HepG2 (cell line): ENCODE measurements at regions not wholly inside any gene's neighbourhood (a gene's known extent, or its start where the extent isn't known, plus 50 kb on each side); places are given as distances from the start of the nearest gene placed in this dataset.

Source experiments
- ATAC-seq: fragments of 200-7000 bp; cut with Tn5 transposase; 3 replicates; pipeline ENCODE4 v1.9.1; 2020; ENCODE audit warnings: mild to moderate bottlenecking, moderate library complexity
- BruUV-seq: library from RNA; stranded (reverse); fragments of 400-500 nt; replicated peaks from 2 replicates; lab custom pipeline; 2021; lab: Mats Ljungman, UMichigan
- CTCF ChIA-PET: fragments of 300-600 bp; formaldehyde crosslinking; extraction: SDS; loops from one replicate; lab custom pipeline; 2021; ENCODE audit warnings: low total read pairs, inconsistent platforms, low intra/inter-chr PET ratio; lab: Yijun Ruan, JAX
- POLR2A ChIA-PET: fragments of 350-600 bp; sonication (Branson Sonifier 250); formaldehyde crosslinking; loops from one replicate; lab custom pipeline; 2020; ENCODE audit warnings: antibody characterized with exemption, inconsistent platforms; lab: Yijun Ruan, JAX
- DNase-seq: peaks from one replicate; pipeline ENCODE4 v3.0.0-alpha.2; 2015; ENCODE audit warnings: low spot score
- FAIRE-seq: peaks from 3 replicates; lab custom pipeline; 2011; peaks lifted over from hg19 to GRCh38; lab: Jason Lieb, UNC
- H2AFZ ChIP-seq: one replicate; pipeline ENCODE4 v1.6.1; 2011; ENCODE audit warnings: low read length, inconsistent platforms
- H3K27ac ChIP-seq: fragments of 300-600 bp; 3 replicates; pipeline ENCODE4 v1.8.0; 2011; ENCODE audit warnings: mixed run types, mild to moderate bottlenecking, mixed read lengths, low read length, inconsistent platforms; ENCODE audit not compliant: insufficient read depth; ENCODE audit errors: extremely low read length
- H3K27me3 ChIP-seq, 2 experiments: fragments of 200-600 bp in 1 of 2; 2 replicates in 1 of 2; 3 replicates in 1 of 2; pipeline versions ENCODE4 v1.6.0 to v1.8.0; 2011; ENCODE audit warnings: low read length in 2 of 2, mild to moderate bottlenecking in 2 of 2, moderate library complexity in 2 of 2, inconsistent platforms in 1 of 2; ENCODE audit not compliant: insufficient read depth in 2 of 2, control insufficient read depth in 1 of 2
- H3K36me3 ChIP-seq, 2 experiments: fragments of 200-600 bp in 1 of 2; replicated peaks in 1 of 2; 2 replicates in 1 of 2; 3 replicates in 1 of 2; pipeline versions ENCODE4 v1.5.1 to v1.8.0; 2011; ENCODE audit warnings: low read length in 2 of 2, inconsistent platforms in 1 of 2; ENCODE audit not compliant: insufficient read depth in 2 of 2, control insufficient read depth in 1 of 2
- H3K4me1 ChIP-seq: 2 replicates; pipeline ENCODE4 v1.5.1; 2012; ENCODE audit warnings: low read length, inconsistent platforms; ENCODE audit not compliant: insufficient read depth
- H3K4me2 ChIP-seq: 2 replicates; pipeline ENCODE4 v1.6.0; 2011; ENCODE audit warnings: low read depth, low read length, inconsistent platforms
- H3K4me3 ChIP-seq, 3 experiments: fragments of 200-600 bp in 1 of 3; sonication (generic), shearing (Covaris generic) in 1 of 3; replicated peaks in 1 of 3; 2 replicates each; pipeline ENCODE4 v1.5.1; 2011 to 2016; ENCODE audit warnings: low read length in 3 of 3, inconsistent platforms in 2 of 3, low read depth in 2 of 3, mild to moderate bottlenecking in 2 of 3, control low read depth in 1 of 3, mixed read lengths in 1 of 3; ENCODE audit not compliant: insufficient read depth in 1 of 3
- H3K79me2 ChIP-seq: one replicate; pipeline ENCODE4 v1.6.1; 2011; ENCODE audit warnings: low read length, inconsistent platforms; ENCODE audit not compliant: insufficient read depth
- H3K9ac ChIP-seq: 2 replicates; pipeline ENCODE4 v1.6.0; 2011; ENCODE audit warnings: mild to moderate bottlenecking, low read depth, low read length, inconsistent platforms; ENCODE audit not compliant: insufficient read depth
- H3K9me3 ChIP-seq: 2 replicates; pipeline ENCODE4 v1.5.1; 2012; ENCODE audit warnings: mild to moderate bottlenecking, low read length
- H4K20me1 ChIP-seq: 2 replicates; pipeline ENCODE4 v1.6.0; 2011; ENCODE audit warnings: inconsistent platforms, mild to moderate bottlenecking, low read length, moderate library complexity; ENCODE audit not compliant: insufficient read depth
- CBX2 ChIP-seq, 2 experiments: fragments of 200-600 bp in 1 of 2; sonication (generic); formaldehyde crosslinking in 1 of 2; IDR thresholded peaks; 2 replicates each; pipeline versions ENCODE4 v1.7.0 to v1.8.1; 2018 to 2022; ENCODE audit warnings: low read depth in 2 of 2, low read length in 1 of 2, mild to moderate bottlenecking in 1 of 2, missing genetic modification reagents in 1 of 2
- HOXD1 ChIP-seq: sonication (generic); formaldehyde crosslinking; IDR thresholded peaks from 2 replicates; pipeline ENCODE4 v1.5.0; 2020; ENCODE audit warnings: missing genetic modification reagents
- IKZF4 ChIP-seq: sonication (generic); formaldehyde crosslinking; IDR thresholded peaks from 2 replicates; pipeline ENCODE4 v1.5.1; 2020; ENCODE audit warnings: borderline replicate concordance, mild to moderate bottlenecking, low read depth, missing genetic modification reagents; ENCODE audit errors: not compliant biosample characterization
- MAFF ChIP-seq: IDR thresholded peaks from 2 replicates; pipeline ENCODE4 v1.6.1; 2011; ENCODE audit warnings: low read depth, low read length, improper control_type of control experiment
- MAFK ChIP-seq, 2 experiments: IDR thresholded peaks in 1 of 2; conservative IDR thresholded peaks in 1 of 2; 2 replicates each; pipeline ENCODE4 v1.6.1; 2011; ENCODE audit warnings: improper control_type of control experiment in 2 of 2, low read length in 2 of 2
- MATR3 ChIP-seq: sonication (generic); formaldehyde crosslinking; IDR thresholded peaks from 2 replicates; pipeline ENCODE4 v1.4.0; 2020; ENCODE audit warnings: missing genetic modification reagents
- PHF20 ChIP-seq: sonication (generic); formaldehyde crosslinking; IDR thresholded peaks from 2 replicates; pipeline ENCODE4 v1.5.0; 2020; ENCODE audit warnings: mild to moderate bottlenecking, missing genetic modification reagents
- ZBTB42 ChIP-seq: sonication (generic); formaldehyde crosslinking; IDR thresholded peaks from 2 replicates; pipeline ENCODE4 v1.5.0; 2020; ENCODE audit warnings: mild to moderate bottlenecking, missing genetic modification reagents
- ZMYM3 ChIP-seq: sonication (generic); formaldehyde crosslinking; IDR thresholded peaks from 2 replicates; pipeline ENCODE4 v1.5.1; 2020; ENCODE audit warnings: mild to moderate bottlenecking, missing genetic modification reagents
- ZNF605 ChIP-seq: sonication (generic); formaldehyde crosslinking; IDR thresholded peaks from 2 replicates; pipeline ENCODE4 v1.8.0; 2022; ENCODE audit warnings: mild to moderate bottlenecking, missing genetic modification reagents
- ZNF619 ChIP-seq: sonication (generic); formaldehyde crosslinking; IDR thresholded peaks from 2 replicates; pipeline ENCODE4 v1.4.0; 2020; ENCODE audit warnings: mild to moderate bottlenecking, missing genetic modification reagents
- ZNF678 ChIP-seq: sonication (generic); formaldehyde crosslinking; IDR thresholded peaks from 2 replicates; pipeline ENCODE4 v1.4.0; 2020; ENCODE audit warnings: mild to moderate bottlenecking, missing genetic modification reagents
- WGBS: methylation state at CpG from one replicate; pipeline ENCODE4 v1.1.6; 2017; ENCODE audit warnings: low lambda C conversion rate; 5-methylcytosine and 5-hydroxymethylcytosine counted together
- in situ Hi-C: cut with HindIII; loops from 2 replicates; pipeline ENCODE4 v1.10.0; 2017; ENCODE audit warnings: low pct_unique_long_range_greater_than_20kb; ENCODE audit not compliant: extremely low pct_ligation_motif_present
- intact Hi-C: fragments of 100-400 bp; cut with micrococcal nuclease; formaldehyde crosslinking; loops from one replicate; pipeline ENCODE4 v1.10.0; 2022; ENCODE audit not compliant: unreplicated experiment
- TF ChIP-seq, protein P1 (sequence below): sonication (generic); formaldehyde crosslinking; IDR thresholded peaks from 2 replicates; pipeline ENCODE4 v1.5.1; 2020; ENCODE audit warnings: missing genetic modification reagents, mild to moderate bottlenecking, borderline replicate concordance
- TF ChIP-seq, protein P2 (sequence below): sonication (generic); formaldehyde crosslinking; IDR thresholded peaks from 2 replicates; pipeline ENCODE4 v1.5.0; 2020; ENCODE audit warnings: mild to moderate bottlenecking, missing genetic modification reagents

- TF ChIP-seq ZNF605, result no peak
- TF ChIP-seq ZNF678, result no peak
- TF ChIP-seq, all 625 proteins: peak for 0
Measured at GRCh38 chr21:27240839-27241238, 274.0 kb upstream of the ADAMTS5 start (continued).

- ATAC-seq, result no peak
- no peaks in the 10 kb centered on the region for H3K4me1 ChIP-seq
- H3K9ac ChIP-seq, result no peak overlapping the region
- H3K27ac ChIP-seq, result no peak overlapping the region
- in situ Hi-C loops, result no loop called here
- no peaks in the 10 kb centered on the region for H3K27me3 ChIP-seq
- no peaks in the 10 kb centered on the region for H3K79me2 ChIP-seq
- CTCF ChIA-PET, result no interaction called here
- H2AFZ ChIP-seq, result no peak overlapping the region
- no peak for FAIRE-seq
- TF ChIP-seq MAFF (0 out of 2 replicates have a peak, but pooled peaks have one; percentile 45), IKZF4 (CRISPR knock-in tag) (no peak), MAFK (conservative IDR thresholded peaks at IDR 0.05 in 1 of 2, IDR thresholded peaks at IDR 0.05 in 1 of 2; ENCODE audit: low read length in 2 of 2) (peak; percentile 20 to 72; a peak in 2 of 4 replicates)
- H3K4me3 ChIP-seq, result no peak overlapping the region
- POLR2A ChIA-PET, result no interaction called here
- H3K36me3 ChIP-seq, result no peaks in the 10 kb centered on the region
- BruUV-seq, result no TSS peak
- 38% methylated on average over 2 of the region's 2 CpGs for WGBS
- no peak overlapping the region for H3K4me2 ChIP-seq
- intact Hi-C loops, result no loop called here
- no peak for DNase-seq
- peaks cover 93% of the 10 kb centered on the region for H3K9me3 ChIP-seq
- H4K20me1 ChIP-seq, result no peaks in the 10 kb centered on the region
Measured at GRCh38 chr21:27233514-27234115, 266.7 kb upstream of the ADAMTS5 start.

DNA sequence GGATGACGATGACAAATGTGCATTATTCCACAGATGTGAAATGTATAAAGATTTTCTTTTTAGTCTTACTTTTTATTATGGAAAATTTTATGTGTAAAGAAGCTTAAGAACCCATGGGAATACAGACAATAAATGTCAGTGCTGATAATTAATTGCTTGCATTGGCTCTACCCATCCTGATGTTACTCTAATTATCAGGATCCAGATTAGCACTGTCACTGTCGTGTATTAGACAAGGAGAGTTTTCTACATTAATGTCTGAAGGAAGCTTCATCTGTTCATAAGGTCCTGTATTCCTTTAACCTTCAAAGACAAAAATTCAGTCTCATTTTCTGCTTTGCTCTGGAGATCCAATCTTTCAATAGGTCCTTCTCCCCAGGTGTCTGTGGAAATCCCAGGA is 259.1 kb upstream of the ADAMTS5 start:
- FAIRE-seq (no peak), ATAC-seq (no peak), DNase-seq (no peak)
- no peak overlapping the region for H3K4me2 ChIP-seq
- H3K36me3 ChIP-seq, result no peaks in the 10 kb centered on the region
- H3K9me3 ChIP-seq, result peaks cover 84% of the 10 kb centered on the region
- POLR2A ChIA-PET, result no interaction called here
- no peak overlapping the region for H2AFZ ChIP-seq
- H3K27me3 ChIP-seq, result no peaks in the 10 kb centered on the region
- no peak overlapping the region for H3K9ac ChIP-seq
- H3K79me2 ChIP-seq, result no peaks in the 10 kb centered on the region
- in situ Hi-C loops (no loop called here), intact Hi-C loops (no loop called here)
- H3K4me1 ChIP-seq, result no peaks in the 10 kb centered on the region
- H3K4me3 ChIP-seq, result no peak overlapping the region
- CTCF ChIA-PET, result no interaction called here
- WGBS, result 0% methylated on average over 2 of the region's 2 CpGs
- H3K27ac ChIP-seq, result no peak overlapping the region
- no peaks in the 10 kb centered on the region for H4K20me1 ChIP-seq
- TF ChIP-seq MATR3 (CRISPR knock-in tag) (no peak), ZBTB42 (CRISPR knock-in tag) (no peak), HOXD1 (CRISPR knock-in tag) (no peak), ZMYM3 (CRISPR knock-in tag) (no peak), CBX2 (IDR thresholded peaks at IDR 0.05; ENCODE audit: low read depth, low read length) (no peak), CBX2 (CRISPR knock-in tag; IDR thresholded peaks at IDR 0.05; ENCODE audit: low read depth) (no peak), ZNF619 (CRISPR knock-in tag) (no peak), PHF20 (CRISPR knock-in tag) (no peak)
- TF ChIP-seq, protein P1, sequence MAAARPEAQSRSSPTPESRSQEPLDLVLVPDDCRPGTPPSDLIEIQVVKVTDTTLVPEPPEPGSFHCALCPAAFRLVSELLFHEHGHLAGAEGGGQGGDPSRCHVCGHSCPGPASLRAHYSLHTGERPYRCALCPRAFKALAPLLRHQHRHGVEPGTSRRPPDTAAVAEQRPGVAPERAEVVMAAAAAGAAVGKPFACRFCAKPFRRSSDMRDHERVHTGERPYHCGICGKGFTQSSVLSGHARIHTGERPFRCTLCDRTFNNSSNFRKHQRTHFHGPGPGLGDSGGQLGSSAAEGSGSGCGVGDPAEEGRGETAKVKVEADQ (CRISPR knock-in tag), result no peak
- TF ChIP-seq, protein P2, sequence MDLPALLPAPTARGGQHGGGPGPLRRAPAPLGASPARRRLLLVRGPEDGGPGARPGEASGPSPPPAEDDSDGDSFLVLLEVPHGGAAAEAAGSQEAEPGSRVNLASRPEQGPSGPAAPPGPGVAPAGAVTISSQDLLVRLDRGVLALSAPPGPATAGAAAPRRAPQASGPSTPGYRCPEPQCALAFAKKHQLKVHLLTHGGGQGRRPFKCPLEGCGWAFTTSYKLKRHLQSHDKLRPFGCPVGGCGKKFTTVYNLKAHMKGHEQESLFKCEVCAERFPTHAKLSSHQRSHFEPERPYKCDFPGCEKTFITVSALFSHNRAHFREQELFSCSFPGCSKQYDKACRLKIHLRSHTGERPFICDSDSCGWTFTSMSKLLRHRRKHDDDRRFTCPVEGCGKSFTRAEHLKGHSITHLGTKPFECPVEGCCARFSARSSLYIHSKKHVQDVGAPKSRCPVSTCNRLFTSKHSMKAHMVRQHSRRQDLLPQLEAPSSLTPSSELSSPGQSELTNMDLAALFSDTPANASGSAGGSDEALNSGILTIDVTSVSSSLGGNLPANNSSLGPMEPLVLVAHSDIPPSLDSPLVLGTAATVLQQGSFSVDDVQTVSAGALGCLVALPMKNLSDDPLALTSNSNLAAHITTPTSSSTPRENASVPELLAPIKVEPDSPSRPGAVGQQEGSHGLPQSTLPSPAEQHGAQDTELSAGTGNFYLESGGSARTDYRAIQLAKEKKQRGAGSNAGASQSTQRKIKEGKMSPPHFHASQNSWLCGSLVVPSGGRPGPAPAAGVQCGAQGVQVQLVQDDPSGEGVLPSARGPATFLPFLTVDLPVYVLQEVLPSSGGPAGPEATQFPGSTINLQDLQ, result no peak
- BruUV-seq, result no TSS peak
